CD4-positive, alpha-beta T cell treated with Interleukin-17A for 1 hour (primary cell): ENCODE measurements at regions not wholly inside any gene's neighbourhood (a gene's known extent, or its start where the extent isn't known, plus 50 kb on each side); places are given as distances from the start of the nearest gene placed in this dataset.

Source experiments
- DNase-seq: peaks from one replicate; pipeline ENCODE4 v3.0.0-alpha.2; 2020

DNA sequence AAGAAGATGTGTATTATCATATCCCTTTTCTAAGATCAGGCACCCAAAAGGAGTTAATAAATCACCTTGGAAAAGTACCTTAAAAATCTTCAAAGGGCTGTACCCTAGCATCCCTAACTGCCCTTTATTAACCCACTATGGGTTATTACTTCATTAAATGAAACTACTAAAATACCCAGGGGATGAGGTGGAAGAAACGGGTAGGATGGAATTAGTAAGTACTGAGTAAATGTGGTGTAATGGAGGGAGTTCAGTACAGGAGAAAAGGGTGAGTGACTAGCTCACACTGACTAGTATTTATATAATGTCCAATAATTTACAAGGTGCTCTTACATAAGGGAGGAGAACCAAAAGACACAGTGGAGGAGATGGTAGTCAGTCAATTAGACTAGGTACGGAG, 51.0 kb upstream of the RASGEF1B start:
- no peak for DNase-seq

DNA sequence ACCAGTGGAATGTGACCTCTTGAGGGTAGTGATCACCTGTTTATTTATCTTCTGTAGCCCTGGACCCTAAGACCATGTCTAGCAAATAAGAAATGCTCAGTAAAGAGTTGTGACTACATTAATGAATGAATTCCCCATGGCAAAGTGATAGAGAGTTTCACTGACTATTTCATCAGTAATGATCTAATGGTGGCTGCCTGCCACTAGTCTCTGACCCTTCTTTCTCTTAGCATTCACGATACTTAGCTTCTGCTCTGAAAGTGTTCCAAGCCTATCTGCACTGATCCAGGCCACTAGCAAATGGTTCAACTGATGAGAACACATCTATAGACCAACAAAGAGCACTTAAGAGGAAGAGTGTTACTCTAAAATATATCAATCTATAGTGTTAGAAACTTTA, 50.0 kb upstream of the RASGEF1B start:
- no peak for DNase-seq
